ENCODE measurements at regions not wholly inside any gene's neighbourhood (a gene's known extent, or its start where the extent isn't known, plus 50 kb on each side); places are given as distances from the start of the nearest gene placed in this dataset.

- DNase-seq (ENCODE audit: low spot score) = peak; percentile 44
Measured at GRCh38 chr22:46078241-46079092, 71.9 kb upstream of the PPARA start.

- DNase-seq (ENCODE audit: low spot score) = no peak
Measured at GRCh38 chr22:46079093-46079860, 71.0 kb upstream of the PPARA start.

GRCh38 chr22:46079861-46080821, 70.2 kb upstream of the PPARA start:
- peak; percentile 72 for DNase-seq (ENCODE audit: low spot score)

GRCh38 chr22:46081036-46081830, 69.1 kb upstream of the PPARA start:
- no peak for DNase-seq (ENCODE audit: low spot score)

- no peak for DNase-seq (ENCODE audit: low spot score)
Measured at GRCh38 chr22:46081831-46082210, 68.5 kb upstream of the PPARA start.

DNA sequence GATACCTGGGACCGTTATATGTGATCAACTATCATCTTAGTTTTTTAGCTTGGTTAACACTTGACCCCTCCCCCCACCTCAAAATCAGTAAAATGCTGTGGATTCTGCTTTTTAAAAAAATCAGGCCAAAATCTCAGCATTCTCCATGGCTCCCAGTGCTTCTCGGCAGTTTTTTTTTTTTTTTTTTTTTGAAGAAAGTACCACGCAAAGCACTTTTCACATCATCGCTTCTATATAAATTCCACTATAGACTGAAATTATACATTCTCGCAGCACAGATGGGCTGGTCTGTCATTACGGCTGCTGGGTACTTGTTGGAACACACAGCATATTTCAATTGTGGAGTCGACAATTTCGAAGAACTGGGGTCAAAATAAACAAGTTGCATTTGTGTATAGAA, 67.7 kb upstream of the PPARA start:
- DNase-seq (ENCODE audit: low spot score) = no peak

DNA sequence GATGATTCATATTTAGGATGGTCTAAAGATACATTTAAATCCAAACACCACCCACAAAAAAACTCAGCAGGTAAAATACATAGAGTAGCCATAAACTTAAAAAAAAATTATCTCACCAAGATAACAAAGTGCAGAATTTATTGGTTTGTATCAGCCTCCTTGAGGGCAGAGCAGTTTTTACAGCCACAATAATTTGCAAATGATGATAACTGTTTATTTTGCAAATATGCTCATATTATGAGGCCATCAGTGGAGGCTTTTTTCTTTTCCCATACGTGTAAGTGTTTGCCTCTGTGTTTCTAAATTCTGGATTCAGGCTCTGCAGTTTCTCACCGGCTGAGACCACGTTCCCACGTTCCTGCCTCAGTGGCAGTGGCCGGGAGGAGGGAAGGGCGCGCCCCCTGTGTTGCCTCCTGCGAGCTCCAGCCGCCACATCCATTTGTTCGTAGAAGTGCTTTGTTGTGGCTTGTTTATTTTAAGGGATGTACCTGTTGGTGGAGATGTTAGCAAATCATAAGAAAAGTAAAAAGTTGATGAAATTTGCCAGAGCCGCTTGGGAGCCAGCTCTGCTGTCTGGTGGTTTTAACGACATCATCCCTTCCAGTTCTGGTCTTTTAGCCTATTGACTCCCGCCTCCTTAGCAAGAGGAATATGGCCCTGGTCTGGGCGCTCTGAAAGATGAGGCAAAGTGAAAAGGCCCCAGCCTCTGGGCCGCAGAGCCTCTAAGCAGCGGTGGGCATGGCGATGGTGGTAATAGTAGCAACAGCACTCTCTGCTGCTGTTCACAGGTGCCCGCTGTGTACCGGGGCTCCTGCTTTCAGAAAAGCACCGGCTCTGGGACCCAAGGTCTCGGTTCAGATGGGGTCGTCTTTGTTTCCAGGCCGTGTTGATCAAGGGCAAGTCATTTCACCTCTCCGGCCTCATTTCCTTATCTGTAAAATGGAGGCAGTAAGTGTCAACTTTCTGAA, 66.7 kb upstream of the PPARA start:
- DNase-seq (ENCODE audit: low spot score) = no peak

DNA sequence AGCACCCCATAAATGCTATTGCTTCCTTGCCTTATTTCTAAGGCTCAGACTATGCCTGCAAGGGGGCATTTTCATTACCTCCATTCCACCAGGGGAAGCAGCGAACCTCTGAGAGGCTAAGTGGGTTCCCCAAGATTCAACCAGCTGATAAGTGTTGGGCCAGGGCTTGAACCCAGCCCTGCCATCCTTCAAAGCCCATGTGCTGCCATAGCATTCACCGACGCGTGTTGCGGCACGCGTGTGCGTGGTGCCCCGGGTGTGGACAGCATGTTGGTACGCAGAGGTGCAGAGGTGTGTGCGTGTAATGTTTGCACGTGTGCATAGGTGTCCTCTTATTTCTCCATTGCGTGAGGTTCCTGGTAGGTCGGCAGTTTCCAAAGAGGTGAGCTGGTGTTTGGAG, 66.0 kb upstream of the PPARA start:
- DNase-seq (ENCODE audit: low spot score) = no peak

GRCh38 chr22:46084943-46085827, 65.1 kb upstream of the PPARA start:
- peak; percentile 73 for DNase-seq (ENCODE audit: low spot score)

DNA sequence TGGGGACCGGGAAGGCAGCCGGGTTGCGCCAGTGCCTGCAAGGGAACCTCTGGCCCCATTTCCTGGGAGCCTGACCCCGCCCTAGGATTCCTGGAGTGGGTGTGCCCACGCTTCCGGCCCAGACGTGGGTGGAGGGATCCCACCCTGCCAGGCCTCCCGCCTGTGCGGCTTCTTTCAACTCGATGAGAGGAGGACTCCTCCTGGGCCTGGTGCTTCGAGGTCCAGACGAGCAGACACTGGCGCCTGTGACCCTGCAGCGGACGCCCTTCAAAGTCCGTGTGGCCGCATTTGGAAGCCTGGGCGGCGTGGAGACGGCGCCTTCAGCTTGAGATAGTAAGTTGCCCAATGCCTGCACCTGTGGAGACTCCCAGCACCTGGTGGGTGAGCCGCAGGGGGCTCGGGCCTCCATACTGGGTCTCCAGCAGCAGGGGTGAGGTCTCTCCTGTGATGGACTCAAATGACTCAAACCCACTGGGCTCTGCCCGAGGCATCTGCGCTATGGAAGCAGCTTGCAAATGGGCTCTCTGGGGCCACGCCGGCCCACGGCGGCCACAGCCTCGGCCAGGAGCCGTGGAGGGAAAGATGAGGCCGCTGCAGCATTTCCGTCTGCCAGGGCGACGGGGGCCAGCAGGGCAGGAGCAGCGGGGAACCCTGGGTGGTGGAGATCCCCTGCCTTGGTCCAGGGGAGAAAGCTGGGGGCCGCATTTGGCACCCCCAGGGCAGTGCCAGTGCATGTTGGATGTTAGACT, 64.3 kb upstream of the PPARA start:
- no peak for DNase-seq (ENCODE audit: low spot score)

- DNase-seq (ENCODE audit: low spot score) = no peak
Measured at GRCh38 chr22:46086577-46087335, 63.6 kb upstream of the PPARA start.

DNA sequence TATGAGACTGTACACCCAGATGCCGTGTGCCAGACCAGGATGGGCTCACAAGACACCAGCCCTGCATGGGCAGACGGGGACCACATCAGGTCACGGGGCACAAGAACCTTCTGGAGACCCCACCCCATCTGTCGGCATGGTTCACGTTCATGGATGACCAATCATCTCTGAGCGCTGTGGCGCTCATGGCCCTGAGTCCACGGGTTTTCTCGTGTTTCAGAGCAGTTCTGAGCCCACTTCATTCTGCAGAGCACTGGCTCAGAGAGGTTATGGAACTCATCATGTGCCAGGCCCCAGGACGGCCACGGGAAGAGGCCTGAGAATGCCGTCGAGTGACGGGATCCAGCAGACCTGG, 63.0 kb upstream of the PPARA start:
- DNase-seq (ENCODE audit: low spot score) = no peak

DNA sequence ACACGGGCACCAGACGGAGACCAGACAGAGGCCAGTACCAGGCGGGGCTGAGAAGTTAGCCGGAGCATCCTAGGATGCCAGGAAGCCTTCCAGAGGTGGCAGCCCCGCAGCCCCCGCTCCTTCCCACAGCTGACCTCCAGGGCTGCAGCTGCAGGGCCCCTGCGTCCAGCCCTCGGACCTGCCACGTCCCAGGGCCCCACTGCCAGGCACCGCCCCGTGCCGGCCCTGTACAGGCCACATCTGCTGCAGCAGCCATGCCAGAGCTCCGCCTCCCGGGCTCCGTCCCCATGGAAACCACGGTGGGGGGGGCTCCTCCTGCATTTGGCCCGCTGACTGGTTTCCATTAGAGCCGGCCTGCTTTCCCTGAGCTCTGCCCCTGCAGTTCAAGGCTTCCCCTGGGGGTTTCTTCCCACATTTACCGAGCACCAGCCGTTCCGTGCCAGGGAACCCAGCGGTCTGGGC, 62.5 kb upstream of the PPARA start:
- DNase-seq (ENCODE audit: low spot score) = no peak

DNA sequence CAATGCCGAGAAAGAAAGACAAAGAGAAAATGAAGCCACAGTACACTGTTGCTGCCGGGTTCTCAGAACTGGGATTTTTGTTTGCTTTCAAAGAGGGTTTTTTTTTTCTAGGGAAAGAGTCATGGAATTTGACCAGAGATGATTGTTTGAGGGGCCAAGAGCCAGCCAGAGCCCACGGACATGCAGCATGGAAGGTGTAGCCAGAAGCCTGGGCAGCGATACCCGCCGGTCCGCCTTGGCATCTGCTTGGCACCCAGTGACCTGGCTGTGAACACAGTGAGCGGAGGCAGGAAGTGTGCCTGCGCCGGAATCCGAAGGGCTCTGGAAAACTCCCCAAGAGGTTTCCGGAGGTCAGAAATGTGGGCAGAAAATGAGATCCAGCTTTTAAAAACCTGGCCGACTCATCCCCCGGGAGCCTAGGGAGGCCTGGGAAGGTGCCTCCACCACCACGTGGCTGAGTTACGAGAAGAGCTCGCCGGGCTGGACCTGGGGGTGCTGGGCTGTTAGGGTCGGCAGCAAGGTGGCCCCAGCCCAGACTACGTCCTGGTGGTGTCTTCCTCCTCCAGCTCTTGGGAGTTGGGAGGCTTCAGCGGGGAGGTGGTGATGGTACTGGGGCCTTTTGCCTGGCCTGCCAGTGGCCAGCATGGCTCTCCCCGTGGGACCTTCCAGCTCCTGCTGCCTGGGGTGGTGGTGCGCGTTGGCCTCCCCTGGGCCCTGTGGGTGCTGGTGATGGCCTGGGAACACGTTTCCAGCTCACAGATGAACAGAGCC, 61.6 kb upstream of the PPARA start:
- DNase-seq (ENCODE audit: low spot score) = peak; percentile 82

- DNase-seq (ENCODE audit: low spot score) = no peak
Measured at GRCh38 chr22:46089426-46090035, 60.8 kb upstream of the PPARA start.

- no peak for DNase-seq (ENCODE audit: low spot score)
Measured at GRCh38 chr22:46090036-46090591, 60.2 kb upstream of the PPARA start.
